ENCODE measurements at regions not wholly inside any gene's neighbourhood (a gene's known extent, or its start where the extent isn't known, plus 50 kb on each side); places are given as distances from the start of the nearest gene placed in this dataset.

- DNase-seq = no peak
Measured at GRCh38 chr18:10365901-10366300, 88.5 kb upstream of the APCDD1 start.

GRCh38 chr18:10367836-10368235 is 86.6 kb upstream of the APCDD1 start:
- no peak for DNase-seq

GRCh38 chr18:10368456-10369453 is 85.7 kb upstream of the APCDD1 start:
- no peak for DNase-seq

GRCh38 chr18:10370716-10371115 is 83.7 kb upstream of the APCDD1 start:
- no peak for DNase-seq

GRCh38 chr18:10371165-10371564 is 83.3 kb upstream of the APCDD1 start:
- DNase-seq = no peak

GRCh38 chr18:10374195-10374594 is 80.2 kb upstream of the APCDD1 start:
- DNase-seq = no peak

- DNase-seq = no peak
Measured at GRCh38 chr18:10374636-10375293, 79.7 kb upstream of the APCDD1 start.

GRCh38 chr18:10376731-10377130 is 77.7 kb upstream of the APCDD1 start:
- DNase-seq = no peak

GRCh38 chr18:10377956-10378355 is 76.5 kb upstream of the APCDD1 start:
- no peak for DNase-seq

GRCh38 chr18:10378688-10379420 is 75.6 kb upstream of the APCDD1 start:
- no peak for DNase-seq

- DNase-seq = no peak
Measured at GRCh38 chr18:10379522-10379921, 74.9 kb upstream of the APCDD1 start.

- DNase-seq = no peak
Measured at GRCh38 chr18:10381516-10381915, 72.9 kb upstream of the APCDD1 start.

GRCh38 chr18:10381951-10382350 is 72.5 kb upstream of the APCDD1 start:
- no peak for DNase-seq

GRCh38 chr18:10386049-10386448 is 68.4 kb upstream of the APCDD1 start:
- DNase-seq = no peak

GRCh38 chr18:10386956-10387355 is 67.5 kb upstream of the APCDD1 start:
- no peak for DNase-seq

- no peak for DNase-seq
Measured at GRCh38 chr18:10387399-10387798, 67.0 kb upstream of the APCDD1 start.

- DNase-seq = no peak
Measured at GRCh38 chr18:10388373-10388772, 66.1 kb upstream of the APCDD1 start.

- no peak for DNase-seq
Measured at GRCh38 chr18:10391506-10391905, 62.9 kb upstream of the APCDD1 start.

- no peak for DNase-seq
Measured at GRCh38 chr18:10397004-10397403, 57.4 kb upstream of the APCDD1 start.

- no peak for DNase-seq
Measured at GRCh38 chr18:10398571-10398970, 55.9 kb upstream of the APCDD1 start.

GRCh38 chr18:10399465-10399864 is 55.0 kb upstream of the APCDD1 start:
- DNase-seq = no peak

- DNase-seq = no peak
Measured at GRCh38 chr18:10400534-10401307, 53.7 kb upstream of the APCDD1 start.

- DNase-seq = no peak
Measured at GRCh38 chr18:10401521-10401920, 52.9 kb upstream of the APCDD1 start.

Measured in NCI-H1105 (cell line).